Gastroesophageal sphincter (tissue), 4 donors: ENCODE measurements at regions not wholly inside any gene's neighbourhood (a gene's known extent, or its start where the extent isn't known, plus 50 kb on each side); places are given as distances from the start of the nearest gene placed in this dataset.
"Not testable (repeated sequence)": the region's sequence is repeated elsewhere in the genome, so short reads cannot be mapped to it uniquely, and the experiment has no call there.

Source experiments
- ATAC-seq: fragments of 150-250 bp; one replicate; pipeline ENCODE4 v1.9.1; 2016; ENCODE audit warnings: mild to moderate bottlenecking, moderate library complexity
- H3K27ac ChIP-seq, 4 donors: fragments of 200-600 bp; sonication (generic) in 3 of 4; 1 replicate in 3 of 4; 2 replicates in 1 of 4; pipeline ENCODE4 v1.5.1; 2016 to 2019
- H3K27me3 ChIP-seq: fragments of 200-600 bp; sonication (generic); one replicate; pipeline ENCODE4 v1.5.1; 2019
- H3K36me3 ChIP-seq, 2 donors: fragments of 200-600 bp; sonication (generic); one replicate each; pipeline ENCODE4 v1.5.1; 2019; ENCODE audit warnings: control low read depth in 1 of 2
- H3K4me1 ChIP-seq, 3 donors: fragments of 200-600 bp; sonication (generic); 1 replicate in 2 of 3; 2 replicates in 1 of 3; pipeline ENCODE4 v1.5.1; 2016 to 2019; ENCODE audit warnings: control low read depth in 2 of 3
- H3K4me3 ChIP-seq, 2 donors: fragments of 200-600 bp; sonication (generic); one replicate each; pipeline ENCODE4 v1.5.1; 2019; ENCODE audit warnings: mild to moderate bottlenecking in 1 of 2, moderate library complexity in 1 of 2
- H3K9me3 ChIP-seq, 3 donors: fragments of 200-600 bp; sonication (generic); one replicate each; pipeline ENCODE4 v1.5.1; 2017 to 2019; ENCODE audit warnings: control low read depth in 2 of 3
- EP300 ChIP-seq: sonication (generic); formaldehyde crosslinking; IDR thresholded peaks from one replicate; pipeline ENCODE4 v1.6.1; 2017; ENCODE audit warnings: antibody characterized with exemption, mild to moderate bottlenecking
- POLR2A ChIP-seq, 2 donors: fragments of 450-650 bp; IDR thresholded peaks; one replicate each; pipeline ENCODE4 v1.6.1; 2017; ENCODE audit warnings: antibody characterized with exemption in 2 of 2, mild to moderate bottlenecking in 2 of 2, moderate library complexity in 1 of 2
- POLR2AphosphoS5 ChIP-seq: sonication (generic); formaldehyde crosslinking; IDR thresholded peaks from one replicate; pipeline ENCODE4 v1.6.1; 2017; ENCODE audit warnings: antibody characterized with exemption
- WGBS, 2 donors: methylation state at CpG; one replicate each; pipeline ENCODE4 v1.1.5; 2018; ENCODE audit warnings: low coverage in 1 of 2; 5-methylcytosine and 5-hydroxymethylcytosine counted together
- TF ChIP-seq, protein P1 (sequence below), 4 experiments: fragments of 200-600 bp in 2 of 4; fragments of 450-650 bp in 2 of 4; sonication (generic) in 1 of 4; IDR thresholded peaks; one replicate each; pipeline ENCODE4 v1.5.1; 2017 to 2019; ENCODE audit warnings: antibody characterized with exemption in 4 of 4, mild to moderate bottlenecking in 2 of 4, moderate library complexity in 2 of 4

- TF ChIP-seq, protein P1, sequence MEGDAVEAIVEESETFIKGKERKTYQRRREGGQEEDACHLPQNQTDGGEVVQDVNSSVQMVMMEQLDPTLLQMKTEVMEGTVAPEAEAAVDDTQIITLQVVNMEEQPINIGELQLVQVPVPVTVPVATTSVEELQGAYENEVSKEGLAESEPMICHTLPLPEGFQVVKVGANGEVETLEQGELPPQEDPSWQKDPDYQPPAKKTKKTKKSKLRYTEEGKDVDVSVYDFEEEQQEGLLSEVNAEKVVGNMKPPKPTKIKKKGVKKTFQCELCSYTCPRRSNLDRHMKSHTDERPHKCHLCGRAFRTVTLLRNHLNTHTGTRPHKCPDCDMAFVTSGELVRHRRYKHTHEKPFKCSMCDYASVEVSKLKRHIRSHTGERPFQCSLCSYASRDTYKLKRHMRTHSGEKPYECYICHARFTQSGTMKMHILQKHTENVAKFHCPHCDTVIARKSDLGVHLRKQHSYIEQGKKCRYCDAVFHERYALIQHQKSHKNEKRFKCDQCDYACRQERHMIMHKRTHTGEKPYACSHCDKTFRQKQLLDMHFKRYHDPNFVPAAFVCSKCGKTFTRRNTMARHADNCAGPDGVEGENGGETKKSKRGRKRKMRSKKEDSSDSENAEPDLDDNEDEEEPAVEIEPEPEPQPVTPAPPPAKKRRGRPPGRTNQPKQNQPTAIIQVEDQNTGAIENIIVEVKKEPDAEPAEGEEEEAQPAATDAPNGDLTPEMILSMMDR (IDR thresholded peaks at IDR 0.05), result no peak
- TF ChIP-seq EP300, result no peak
- no peak for TF ChIP-seq POLR2A (IDR thresholded peaks at IDR 0.05)
- TF ChIP-seq POLR2AphosphoS5, result no peak
These were observed 317.5 kb upstream of the CDH18 start for GRCh38 chr5:20305463-20305862.

GRCh38 chr5:20304570-20304969 is 316.6 kb upstream of the CDH18 start:
- H3K4me1 ChIP-seq, H3K27me3 ChIP-seq, H3K27ac ChIP-seq, H3K9me3 ChIP-seq, H3K4me3 ChIP-seq, ATAC-seq, H3K36me3 ChIP-seq: not testable (repeated sequence)
- 90 to 92% methylated on average over 5 to 9 of the region's 11 CpGs for WGBS, 2 donors

More at GRCh38 chr5:20305463-20305862, 317.5 kb upstream of the CDH18 start:
- Histone ChIP-seq H3K9me3 (no peaks in the 10 kb centered on the region), H3K36me3 (no peaks in the 10 kb centered on the region), H3K27ac (no peak overlapping the region), H3K4me1 (no peaks in the 10 kb centered on the region), H3K4me3 (no peak overlapping the region), H3K27me3 (no peaks in the 10 kb centered on the region)
- ATAC-seq, result no peak
- WGBS, 2 donors, result 83 to 94% methylated on average over 2 to 12 of the region's 44 CpGs

- Histone ChIP-seq H3K27me3 (no peaks in the 10 kb centered on the region), H3K4me3 (no peak overlapping the region), H3K27ac (no peak overlapping the region), H3K4me1 (no peaks in the 10 kb centered on the region), H3K36me3 (no peaks in the 10 kb centered on the region), H3K9me3 (no peaks in the 10 kb centered on the region)
- WGBS, 2 donors, result 35 to 61% methylated on average over 2 to 4 of the region's 4 CpGs
- no peak for TF ChIP-seq POLR2A (IDR thresholded peaks at IDR 0.05)
- no peak for ATAC-seq
These were observed 312.1 kb upstream of the CDH18 start for GRCh38 chr5:20300110-20300509.

GRCh38 chr5:20294696-20295095 is 306.7 kb upstream of the CDH18 start:
- no peak overlapping the region for H3K4me3 ChIP-seq
- no peaks in the 10 kb centered on the region for H3K9me3 ChIP-seq
- no peaks in the 10 kb centered on the region for H3K4me1 ChIP-seq
- no peak overlapping the region for H3K27ac ChIP-seq
- no peak for ATAC-seq
- H3K36me3 ChIP-seq, result no peaks in the 10 kb centered on the region
- TF ChIP-seq POLR2AphosphoS5, result no peak
- no peak for TF ChIP-seq POLR2A (IDR thresholded peaks at IDR 0.05)
- TF ChIP-seq, protein P1 (IDR thresholded peaks at IDR 0.05), result no peak
- no peak for TF ChIP-seq EP300
- no peaks in the 10 kb centered on the region for H3K27me3 ChIP-seq

DNA sequence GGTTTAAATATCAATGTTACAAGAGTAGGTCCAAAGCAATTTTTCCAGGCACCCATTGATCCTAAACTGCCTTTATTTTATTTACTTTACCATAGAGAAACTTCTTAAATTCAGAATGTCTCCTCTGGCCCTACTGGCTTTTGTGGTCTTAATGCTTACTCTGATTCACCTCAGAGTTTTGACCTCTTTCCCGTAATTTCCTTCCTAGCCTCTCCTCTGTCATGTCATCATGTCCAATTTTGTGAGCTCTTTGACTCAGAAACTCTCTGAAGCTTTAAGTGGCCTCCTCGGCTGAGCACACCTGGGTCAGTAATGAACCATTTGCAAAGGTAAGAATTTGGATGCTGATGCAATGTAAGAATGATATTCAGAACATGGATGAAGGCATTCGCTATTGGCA is 303.8 kb upstream of the CDH18 start:
- Histone ChIP-seq H3K36me3 (no peaks in the 10 kb centered on the region), H3K27ac (no peak overlapping the region), H3K9me3 (no peaks in the 10 kb centered on the region), H3K4me1 (no peaks in the 10 kb centered on the region), H3K27me3 (no peaks in the 10 kb centered on the region), H3K4me3 (no peak overlapping the region)
- TF ChIP-seq, protein P1 (IDR thresholded peaks at IDR 0.05), result no peak
- no peak for TF ChIP-seq POLR2AphosphoS5
- TF ChIP-seq POLR2A (IDR thresholded peaks at IDR 0.05), result no peak
- TF ChIP-seq EP300, result no peak
- 82 to 100% methylated on average over 3 of the region's 3 CpGs for WGBS, 2 donors
- no peak for ATAC-seq

DNA sequence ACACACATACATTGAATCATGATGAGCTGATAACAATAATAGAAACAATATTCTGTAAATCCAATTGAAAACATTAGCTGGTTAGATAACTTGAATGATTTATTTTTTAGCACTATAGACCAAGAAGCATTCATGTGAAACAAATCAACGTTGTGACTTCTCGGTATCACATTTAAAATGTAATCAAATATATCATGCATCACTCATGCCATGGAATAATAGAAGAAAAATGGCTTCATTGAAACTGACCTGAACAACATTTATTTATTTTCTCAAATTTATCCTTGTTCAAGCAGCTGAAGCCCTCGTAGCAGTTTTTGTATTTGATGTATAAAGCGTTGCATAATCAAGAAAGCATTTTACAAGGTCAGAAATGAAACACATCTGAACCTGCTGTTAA is 299.6 kb upstream of the CDH18 start:
- H3K4me3 ChIP-seq, result no peak overlapping the region
- no peak overlapping the region for H3K27ac ChIP-seq
- no peaks in the 10 kb centered on the region for H3K9me3 ChIP-seq
- H3K27me3 ChIP-seq, result no peaks in the 10 kb centered on the region
- TF ChIP-seq, protein P1 (IDR thresholded peaks at IDR 0.05), result no peak
- no peak for TF ChIP-seq EP300
- TF ChIP-seq POLR2AphosphoS5, result no peak
- no peak for TF ChIP-seq POLR2A (IDR thresholded peaks at IDR 0.05)
- H3K4me1 ChIP-seq, result no peaks in the 10 kb centered on the region
- ATAC-seq, result no peak
- WGBS, 2 donors, result 59 to 66% methylated on average over 4 of the region's 4 CpGs
- no peaks in the 10 kb centered on the region for H3K36me3 ChIP-seq
